CD4-positive, alpha-beta T cell treated with Interleukin-21 for 1 hour (primary cell): ENCODE measurements at regions not wholly inside any gene's neighbourhood (a gene's known extent, or its start where the extent isn't known, plus 50 kb on each side); places are given as distances from the start of the nearest gene placed in this dataset.
"Not testable (repeated sequence)": the region's sequence is repeated elsewhere in the genome, so short reads cannot be mapped to it uniquely, and the experiment has no call there.

Experiments
- DNase-seq: peaks from one replicate; pipeline ENCODE4 v3.0.0-alpha.2; 2020

GRCh38 chr5:72692231-72692637, 124.2 kb upstream of the TNPO1 start:
- DNase-seq = no peak

- no peak for DNase-seq
Measured at GRCh38 chr5:72691751-72692150, 124.7 kb upstream of the TNPO1 start.

GRCh38 chr5:72688916-72689315, 127.5 kb upstream of the TNPO1 start:
- no peak for DNase-seq

GRCh38 chr5:72687288-72687687, 129.2 kb upstream of the TNPO1 start:
- no peak for DNase-seq

- DNase-seq = no peak
Measured at GRCh38 chr5:72682561-72682960, 133.9 kb upstream of the TNPO1 start.

GRCh38 chr5:72681781-72682180, 134.7 kb upstream of the TNPO1 start:
- no peak for DNase-seq

- no peak for DNase-seq
Measured at GRCh38 chr5:72677447-72677846, 139.0 kb upstream of the TNPO1 start.

- DNase-seq = not testable (repeated sequence)
Measured at GRCh38 chr5:72676831-72677230, 139.6 kb upstream of the TNPO1 start.

- DNase-seq = no peak
Measured at GRCh38 chr5:72673623-72674022, 142.8 kb upstream of the TNPO1 start.

- no peak for DNase-seq
Measured at GRCh38 chr5:72673180-72673579, 143.3 kb upstream of the TNPO1 start.

- DNase-seq = no peak
Measured at GRCh38 chr5:72667708-72668107, 148.8 kb upstream of the TNPO1 start.

GRCh38 chr5:72662936-72663335, 153.5 kb upstream of the TNPO1 start:
- no peak for DNase-seq

- DNase-seq = no peak
Measured at GRCh38 chr5:72662305-72662704, 154.2 kb upstream of the TNPO1 start.

GRCh38 chr5:72661405-72661804, 154.2 kb upstream of the ZNF366 start:
- no peak for DNase-seq

- no peak for DNase-seq
Measured at GRCh38 chr5:72659726-72660125, 152.5 kb upstream of the ZNF366 start.

- no peak for DNase-seq
Measured at GRCh38 chr5:72658761-72659540, 151.7 kb upstream of the ZNF366 start.

GRCh38 chr5:72658161-72658560, 151.0 kb upstream of the ZNF366 start:
- DNase-seq = no peak

GRCh38 chr5:72656756-72657513, 149.7 kb upstream of the ZNF366 start:
- DNase-seq = no peak

GRCh38 chr5:72656331-72656730, 149.1 kb upstream of the ZNF366 start:
- no peak for DNase-seq

- no peak for DNase-seq
Measured at GRCh38 chr5:72654231-72654630, 147.0 kb upstream of the ZNF366 start.

GRCh38 chr5:72653586-72653985, 146.4 kb upstream of the ZNF366 start:
- DNase-seq = no peak

- DNase-seq = no peak
Measured at GRCh38 chr5:72651779-72652178, 144.6 kb upstream of the ZNF366 start.

GRCh38 chr5:72651109-72651508, 143.9 kb upstream of the ZNF366 start:
- no peak for DNase-seq

- DNase-seq = no peak
Measured at GRCh38 chr5:72649449-72649848, 142.2 kb upstream of the ZNF366 start.
